ENCODE measurements at regions not wholly inside any gene's neighbourhood (a gene's known extent, or its start where the extent isn't known, plus 50 kb on each side); places are given as distances from the start of the nearest gene placed in this dataset.

GRCh38 chr21:38923429-38923828 is 117.7 kb downstream of the ETS2 start:
- DNase-seq: no peak

GRCh38 chr21:38922474-38923235 is 116.9 kb downstream of the ETS2 start:
- no peak for DNase-seq

GRCh38 chr21:38921511-38922251 is 116.0 kb downstream of the ETS2 start:
- no peak for DNase-seq

GRCh38 chr21:38920631-38921398 is 115.1 kb downstream of the ETS2 start:
- DNase-seq: no peak

GRCh38 chr21:38918607-38919346 is 113.0 kb downstream of the ETS2 start:
- DNase-seq: no peak

- no peak for DNase-seq
Observed at GRCh38 chr21:38917043-38917774, 111.5 kb downstream of the ETS2 start.

- DNase-seq: no peak
Observed at GRCh38 chr21:38916214-38916964, 110.7 kb downstream of the ETS2 start.

- no peak for DNase-seq
Observed at GRCh38 chr21:38915546-38915945, 109.8 kb downstream of the ETS2 start.

- no peak for DNase-seq
Observed at GRCh38 chr21:38914528-38915293, 109.0 kb downstream of the ETS2 start.

- DNase-seq: no peak
Observed at GRCh38 chr21:38913893-38914527, 108.3 kb downstream of the ETS2 start.

- DNase-seq: no peak
Observed at GRCh38 chr21:38913120-38913892, 107.6 kb downstream of the ETS2 start.

- no peak for DNase-seq
Observed at GRCh38 chr21:38912789-38913119, 107.0 kb downstream of the ETS2 start.

- DNase-seq: no peak
Observed at GRCh38 chr21:38912102-38912629, 106.4 kb downstream of the ETS2 start.

- no peak for DNase-seq
Observed at GRCh38 chr21:38911484-38912101, 105.9 kb downstream of the ETS2 start.

- DNase-seq: peak; percentile 6
Observed at GRCh38 chr21:38910390-38911067, 104.8 kb downstream of the ETS2 start.

- no peak for DNase-seq
Observed at GRCh38 chr21:38909929-38910328, 104.2 kb downstream of the ETS2 start.

- DNase-seq: no peak
Observed at GRCh38 chr21:38909109-38909508, 103.4 kb downstream of the ETS2 start.

GRCh38 chr21:38908537-38908936 is 102.8 kb downstream of the ETS2 start:
- no peak for DNase-seq
